Epithelial cell of proximal tubule (primary cell): ENCODE measurements at regions not wholly inside any gene's neighbourhood (a gene's known extent, or its start where the extent isn't known, plus 50 kb on each side); places are given as distances from the start of the nearest gene placed in this dataset.
A peak's percentile ranks its signal among the peaks of the same experiment; 100 is the strongest.

Source experiments
- DNase-seq: peaks from one replicate; pipeline ENCODE4 v3.0.0-alpha.2; 2011; ENCODE audit warnings: low read depth
- H3K4me3 ChIP-seq: 2 replicates; pipeline ENCODE4 v1.5.1; 2011; ENCODE audit warnings: low read depth, mild to moderate bottlenecking, low read length
- TF ChIP-seq, protein P1 (sequence below): conservative IDR thresholded peaks from 2 replicates; pipeline ENCODE4 v1.5.1; 2012; ENCODE audit warnings: low read depth, mild to moderate bottlenecking, low read length

GRCh38 chr13:111460548-111461444, 140.4 kb downstream of the TEX29 start:
- DNase-seq: no peak
- TF ChIP-seq, protein P1, sequence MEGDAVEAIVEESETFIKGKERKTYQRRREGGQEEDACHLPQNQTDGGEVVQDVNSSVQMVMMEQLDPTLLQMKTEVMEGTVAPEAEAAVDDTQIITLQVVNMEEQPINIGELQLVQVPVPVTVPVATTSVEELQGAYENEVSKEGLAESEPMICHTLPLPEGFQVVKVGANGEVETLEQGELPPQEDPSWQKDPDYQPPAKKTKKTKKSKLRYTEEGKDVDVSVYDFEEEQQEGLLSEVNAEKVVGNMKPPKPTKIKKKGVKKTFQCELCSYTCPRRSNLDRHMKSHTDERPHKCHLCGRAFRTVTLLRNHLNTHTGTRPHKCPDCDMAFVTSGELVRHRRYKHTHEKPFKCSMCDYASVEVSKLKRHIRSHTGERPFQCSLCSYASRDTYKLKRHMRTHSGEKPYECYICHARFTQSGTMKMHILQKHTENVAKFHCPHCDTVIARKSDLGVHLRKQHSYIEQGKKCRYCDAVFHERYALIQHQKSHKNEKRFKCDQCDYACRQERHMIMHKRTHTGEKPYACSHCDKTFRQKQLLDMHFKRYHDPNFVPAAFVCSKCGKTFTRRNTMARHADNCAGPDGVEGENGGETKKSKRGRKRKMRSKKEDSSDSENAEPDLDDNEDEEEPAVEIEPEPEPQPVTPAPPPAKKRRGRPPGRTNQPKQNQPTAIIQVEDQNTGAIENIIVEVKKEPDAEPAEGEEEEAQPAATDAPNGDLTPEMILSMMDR: peak; percentile 29
- no peak overlapping the region for H3K4me3 ChIP-seq

GRCh38 chr13:111461445-111462149, 141.2 kb downstream of the TEX29 start:
- no peak overlapping the region for H3K4me3 ChIP-seq
- no peak for DNase-seq
- TF ChIP-seq, protein P1: no peak

DNA sequence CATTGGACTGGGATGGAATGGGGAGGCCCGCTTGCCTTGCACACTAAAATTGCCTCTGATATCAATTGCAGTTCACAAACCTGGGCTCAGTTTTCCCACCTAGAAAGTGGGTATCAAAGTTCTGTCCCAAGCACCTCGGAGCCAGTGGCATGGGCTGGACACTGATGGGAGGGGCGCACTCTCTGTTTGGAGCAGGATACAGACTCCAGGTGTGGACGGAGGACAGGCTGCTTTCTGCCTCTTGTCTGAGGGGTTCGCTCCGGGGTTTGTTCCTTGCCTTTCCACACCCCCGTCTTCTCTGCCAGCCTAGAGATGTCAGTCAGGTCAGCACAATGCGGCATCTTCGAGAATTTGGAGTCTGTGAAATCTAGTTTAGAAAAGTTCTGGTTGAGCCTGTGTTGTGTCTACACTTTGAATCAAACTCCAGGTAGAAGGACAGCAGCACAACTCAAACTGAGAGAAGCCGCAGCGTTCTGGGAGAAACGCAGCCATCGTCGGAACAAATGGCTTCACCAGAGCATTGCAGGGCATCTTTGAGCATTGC, 141.9 kb downstream of the TEX29 start:
- DNase-seq: no peak

GRCh38 chr13:111462944-111463343, 142.5 kb downstream of the TEX29 start:
- H3K4me3 ChIP-seq: no peak overlapping the region
- TF ChIP-seq, protein P1: no peak
- no peak for DNase-seq

More for the DNA sequence above, 141.9 kb downstream of the TEX29 start:
- H3K4me3 ChIP-seq: no peak overlapping the region
- TF ChIP-seq, protein P1: no peak

- no peak for DNase-seq
- TF ChIP-seq, protein P1: no peak
- H3K4me3 ChIP-seq: no peak overlapping the region
These were observed 146.9 kb downstream of the TEX29 start for GRCh38 chr13:111467111-111467890.
